ENCODE measurements at regions not wholly inside any gene's neighbourhood (a gene's known extent, or its start where the extent isn't known, plus 50 kb on each side); places are given as distances from the start of the nearest gene placed in this dataset.

DNA sequence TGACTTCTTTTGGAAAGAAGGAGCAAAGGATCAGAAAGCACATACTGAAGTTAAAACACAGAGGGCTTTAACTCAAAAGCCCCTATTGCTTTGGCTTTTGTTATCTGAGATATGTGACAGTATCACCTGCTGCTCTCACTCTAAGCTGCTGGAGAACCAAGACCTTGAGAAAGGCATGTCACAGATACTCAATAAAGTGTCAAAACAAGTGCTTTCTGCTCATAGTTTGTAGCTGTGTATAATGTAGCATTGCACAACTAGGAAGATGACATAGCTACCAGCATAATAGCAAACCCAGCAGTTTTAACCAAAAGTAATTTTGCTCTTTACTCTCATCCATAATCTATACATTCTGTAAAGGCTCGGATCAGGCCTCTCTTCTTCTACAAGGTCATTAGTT is 159.6 kb downstream of the LHFPL1 start:
- TF ChIP-seq BHLHE40 (IDR thresholded peaks at IDR 0.05; ENCODE audit: borderline replicate concordance in 1 of 2, low read depth in 2 of 2, low read length in 1 of 2) = no peak
- TF ChIP-seq HCFC1 (IDR thresholded peaks at IDR 0.05; ENCODE audit: low read length) = no peak
- H3K27me3 ChIP-seq (replicated peaks in 1 of 2; ENCODE audit: control insufficient read depth in 2 of 2, insufficient read depth in 2 of 2, low read length in 1 of 2) = no peaks in the 10 kb centered on the region
- FAIRE-seq (no peak), DNase-seq (ENCODE audit: low read depth, low spot score) (no peak), ATAC-seq (no peak)
- POLR2A ChIA-PET = no interaction called here
- in situ Hi-C loops (cut with MboI) (no loop called here), intact Hi-C loops (cut with micrococcal nuclease; ENCODE audit: unreplicated experiment) (no loop called here)
- no peaks in the 10 kb centered on the region for H3K36me3 ChIP-seq (ENCODE audit: control insufficient read depth in 2 of 2, insufficient read depth in 2 of 2, low read length in 1 of 2)
- H3K9ac ChIP-seq (ENCODE audit: control insufficient read depth, insufficient read depth, low read length) = no peak overlapping the region
- RAD21 ChIA-PET (ENCODE audit: unreplicated experiment) = no interaction called here
- H3K9me3 ChIP-seq (replicated peaks; ENCODE audit: control insufficient read depth, insufficient read depth, low read length) = no peaks in the 10 kb centered on the region
- H3K27ac ChIP-seq (ENCODE audit: control insufficient read depth, insufficient read depth) = no peak overlapping the region
- BruUV-seq (replicated peaks) = no TSS peak
- no peak overlapping the region for H2AFZ ChIP-seq (ENCODE audit: control insufficient read depth, low read depth, low read length)
- H3K4me3 ChIP-seq = no peak overlapping the region
- WGBS (ENCODE audit: insufficient coverage, insufficient replicate concordance, low lambda C conversion rate, missing lambda C conversion rate) = 0% methylated on average over 1 of the region's 1 CpG
- no peaks in the 10 kb centered on the region for H3K79me2 ChIP-seq (ENCODE audit: control insufficient read depth, insufficient read depth, low read length)
- no peaks in the 10 kb centered on the region for H3K4me1 ChIP-seq (ENCODE audit: control insufficient read depth, insufficient read depth, low read length)
- no peaks in the 10 kb centered on the region for H4K20me1 ChIP-seq (ENCODE audit: control insufficient read depth, insufficient read depth)
- no peak overlapping the region for H3K4me2 ChIP-seq (ENCODE audit: control insufficient read depth, insufficient read depth)
- SMC1A ChIA-PET (ENCODE audit: uncharacterized antibody, unreplicated experiment) = no interaction called here
- CTCF ChIA-PET = interaction anchor here (0.5 kb wide), 1 partner anchor 342 kb away, joined by 3 read pairs; no protein-coding TSS in a partner anchor

DNA sequence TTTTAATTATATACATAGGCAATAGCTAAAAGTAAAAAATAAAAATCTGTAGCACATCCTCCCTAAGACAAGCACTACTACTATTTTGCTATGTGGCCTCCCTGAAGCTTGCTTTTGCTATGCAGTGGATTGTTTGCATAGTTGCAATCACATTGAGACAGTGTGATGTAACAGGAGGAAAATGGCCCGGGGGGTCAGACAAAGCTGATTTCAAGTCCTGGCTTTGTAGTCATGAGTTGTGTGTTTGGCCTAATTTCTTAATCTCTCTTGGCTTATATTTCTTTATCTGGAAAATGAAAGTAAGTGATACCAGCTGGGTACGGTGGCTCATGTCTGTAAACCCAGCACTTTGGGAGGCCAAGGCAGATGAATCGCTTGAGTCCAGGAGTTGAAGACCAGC is 166.6 kb downstream of the LHFPL1 start:
- intact Hi-C loops (cut with micrococcal nuclease; ENCODE audit: unreplicated experiment) = no loop called here
- no peak for DNase-seq (ENCODE audit: low read depth, low spot score)
- no peaks in the 10 kb centered on the region; the same call in 2 of the 3 replicates for H3K9me3 ChIP-seq (replicated peaks; ENCODE audit: control insufficient read depth, insufficient read depth, low read length)
- ChIA-PET SMC1A (ENCODE audit: uncharacterized antibody, unreplicated experiment) (interaction anchor here (1.4 kb wide), 1 partner anchor 8 kb away, joined by 5 read pairs; no protein-coding TSS in a partner anchor), CTCF (interaction anchor here (1.1 kb wide), 1 partner anchor 219 kb away, joined by 5 read pairs; no protein-coding TSS in a partner anchor), POLR2A (no interaction called here), RAD21 (ENCODE audit: unreplicated experiment) (interaction anchor here (1.1 kb wide), 1 partner anchor 218 kb away, joined by 3 read pairs; no protein-coding TSS in a partner anchor)
- no peaks in the 10 kb centered on the region for H4K20me1 ChIP-seq (ENCODE audit: control insufficient read depth, insufficient read depth)
- H3K27me3 ChIP-seq (replicated peaks in 1 of 2; ENCODE audit: control insufficient read depth in 2 of 2, insufficient read depth in 2 of 2, low read length in 1 of 2) = no peaks in the 10 kb centered on the region
- no peak for ATAC-seq
- no peaks in the 10 kb centered on the region for H3K4me1 ChIP-seq (ENCODE audit: control insufficient read depth, insufficient read depth, low read length)
- no peak for TF ChIP-seq RAD51 (IDR thresholded peaks at IDR 0.05)
- TF ChIP-seq MEF2B (IDR thresholded peaks at IDR 0.05; ENCODE audit: partially characterized antibody, poor library complexity, severe bottlenecking) = no peak
- TF ChIP-seq EP300 (IDR thresholded peaks at IDR 0.05; ENCODE audit: borderline replicate concordance in 1 of 2, control insufficient read depth in 1 of 2, low read depth in 2 of 2, low read length in 2 of 2) = no peak
- no peak for TF ChIP-seq TARDBP (IDR thresholded peaks at IDR 0.05; ENCODE audit: borderline replicate concordance)
- TF ChIP-seq CREB1 (IDR thresholded peaks at IDR 0.05; ENCODE audit: low read depth) = no peak
- TF ChIP-seq ZNF24 (IDR thresholded peaks at IDR 0.05) = no peak
- no peak overlapping the region for H3K4me2 ChIP-seq (ENCODE audit: control insufficient read depth, insufficient read depth)
- in situ Hi-C loops (cut with MboI) = no loop called here
- H3K79me2 ChIP-seq (ENCODE audit: control insufficient read depth, insufficient read depth, low read length) = no peaks in the 10 kb centered on the region
- 47% methylated on average over 3 of the region's 3 CpGs for WGBS (ENCODE audit: insufficient coverage, insufficient replicate concordance, low lambda C conversion rate, missing lambda C conversion rate)
- H3K36me3 ChIP-seq (ENCODE audit: control insufficient read depth in 2 of 2, insufficient read depth in 2 of 2, low read length in 1 of 2) = no peaks in the 10 kb centered on the region
- no peak overlapping the region for H3K9ac ChIP-seq (ENCODE audit: control insufficient read depth, insufficient read depth, low read length)
- no TSS peak for BruUV-seq (replicated peaks)
- H3K27ac ChIP-seq (ENCODE audit: control insufficient read depth, insufficient read depth) = no peak overlapping the region
- no peak overlapping the region for H2AFZ ChIP-seq (ENCODE audit: control insufficient read depth, low read depth, low read length)
- FAIRE-seq = no peak
- no peak overlapping the region for H3K4me3 ChIP-seq

All from GM12878 (cell line).